ENCODE measurements at regions not wholly inside any gene's neighbourhood (a gene's known extent, or its start where the extent isn't known, plus 50 kb on each side); places are given as distances from the start of the nearest gene placed in this dataset.
"Not testable (repeated sequence)": the region's sequence is repeated elsewhere in the genome, so short reads cannot be mapped to it uniquely, and the experiment has no call there.

DNA sequence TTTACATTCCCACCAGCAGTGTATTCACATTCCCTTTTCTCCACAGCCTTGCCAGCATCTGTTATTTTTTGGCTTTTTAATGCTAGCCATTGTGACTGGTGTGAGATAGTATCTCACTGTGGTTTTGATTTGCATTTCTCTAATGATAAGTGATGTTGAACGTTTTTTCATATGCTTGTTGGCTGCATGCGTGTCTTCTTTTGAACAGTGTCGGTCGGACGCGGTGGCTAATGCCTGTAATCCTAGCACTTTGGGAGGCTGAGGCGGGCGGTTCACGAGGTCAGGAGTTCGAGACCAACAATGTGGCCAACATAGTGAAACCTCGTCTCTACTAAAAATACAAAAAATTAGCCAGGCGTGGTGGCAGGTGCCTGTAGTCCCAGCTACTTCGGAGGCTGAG lies 50.6 kb upstream of the LAS1L start:
- not testable (repeated sequence) for TF ChIP-seq FOS (IDR thresholded peaks at IDR 0.05; ENCODE audit: borderline replicate concordance, insufficient read depth, low read length); GATA2 (IDR thresholded peaks at IDR 0.05; ENCODE audit: insufficient read depth, insufficient read length, low read depth, low read length)
- TF ChIP-seq, protein P1, sequence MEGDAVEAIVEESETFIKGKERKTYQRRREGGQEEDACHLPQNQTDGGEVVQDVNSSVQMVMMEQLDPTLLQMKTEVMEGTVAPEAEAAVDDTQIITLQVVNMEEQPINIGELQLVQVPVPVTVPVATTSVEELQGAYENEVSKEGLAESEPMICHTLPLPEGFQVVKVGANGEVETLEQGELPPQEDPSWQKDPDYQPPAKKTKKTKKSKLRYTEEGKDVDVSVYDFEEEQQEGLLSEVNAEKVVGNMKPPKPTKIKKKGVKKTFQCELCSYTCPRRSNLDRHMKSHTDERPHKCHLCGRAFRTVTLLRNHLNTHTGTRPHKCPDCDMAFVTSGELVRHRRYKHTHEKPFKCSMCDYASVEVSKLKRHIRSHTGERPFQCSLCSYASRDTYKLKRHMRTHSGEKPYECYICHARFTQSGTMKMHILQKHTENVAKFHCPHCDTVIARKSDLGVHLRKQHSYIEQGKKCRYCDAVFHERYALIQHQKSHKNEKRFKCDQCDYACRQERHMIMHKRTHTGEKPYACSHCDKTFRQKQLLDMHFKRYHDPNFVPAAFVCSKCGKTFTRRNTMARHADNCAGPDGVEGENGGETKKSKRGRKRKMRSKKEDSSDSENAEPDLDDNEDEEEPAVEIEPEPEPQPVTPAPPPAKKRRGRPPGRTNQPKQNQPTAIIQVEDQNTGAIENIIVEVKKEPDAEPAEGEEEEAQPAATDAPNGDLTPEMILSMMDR (IDR thresholded peaks at IDR 0.05; ENCODE audit: extremely low read depth in 1 of 2, insufficient read depth in 1 of 2, low read depth in 1 of 2, low read length in 2 of 2) = not testable (repeated sequence)
